Omental fat pad (tissue), 3 donors: ENCODE measurements at regions not wholly inside any gene's neighbourhood (a gene's known extent, or its start where the extent isn't known, plus 50 kb on each side); places are given as distances from the start of the nearest gene placed in this dataset.

Source experiments
- ATAC-seq: fragments of 150-250 bp; one replicate; pipeline ENCODE4 v1.9.1; 2016; ENCODE audit warnings: mild to moderate bottlenecking, moderate library complexity; ENCODE audit not compliant: low FRiP score
- DNase-seq: peaks from one replicate; pipeline ENCODE4 v3.0.0-alpha.2; 2019; ENCODE audit warnings: low spot score
- TF ChIP-seq, protein P1 (sequence below), 3 donors: fragments of 450-650 bp; IDR thresholded peaks; one replicate each; pipeline ENCODE4 v1.5.1; 2016 to 2017; ENCODE audit warnings: antibody characterized with exemption in 3 of 3, mild to moderate bottlenecking in 3 of 3, moderate library complexity in 2 of 3

DNA sequence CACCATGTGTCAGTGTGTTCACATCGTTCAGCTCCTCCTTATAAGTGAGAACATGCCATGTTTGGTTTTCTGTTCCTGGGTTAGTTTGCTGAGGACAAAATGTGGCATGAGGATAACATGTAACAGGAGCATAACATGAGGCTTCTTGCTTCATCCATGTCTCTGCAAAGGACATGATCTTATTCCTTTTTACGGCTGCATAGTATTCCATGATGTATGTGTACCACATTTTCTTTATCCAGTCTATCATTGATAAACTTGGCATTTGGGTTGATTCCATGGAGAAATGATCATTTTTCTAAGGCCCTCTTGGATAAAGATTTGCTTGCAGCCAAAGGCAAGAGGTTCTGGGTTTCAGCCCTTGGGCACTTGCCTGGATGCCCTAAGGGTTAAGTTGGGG lies 128.5 kb upstream of the ZEB1 start:
- DNase-seq (no peak), ATAC-seq (no peak)
- TF ChIP-seq, protein P1, sequence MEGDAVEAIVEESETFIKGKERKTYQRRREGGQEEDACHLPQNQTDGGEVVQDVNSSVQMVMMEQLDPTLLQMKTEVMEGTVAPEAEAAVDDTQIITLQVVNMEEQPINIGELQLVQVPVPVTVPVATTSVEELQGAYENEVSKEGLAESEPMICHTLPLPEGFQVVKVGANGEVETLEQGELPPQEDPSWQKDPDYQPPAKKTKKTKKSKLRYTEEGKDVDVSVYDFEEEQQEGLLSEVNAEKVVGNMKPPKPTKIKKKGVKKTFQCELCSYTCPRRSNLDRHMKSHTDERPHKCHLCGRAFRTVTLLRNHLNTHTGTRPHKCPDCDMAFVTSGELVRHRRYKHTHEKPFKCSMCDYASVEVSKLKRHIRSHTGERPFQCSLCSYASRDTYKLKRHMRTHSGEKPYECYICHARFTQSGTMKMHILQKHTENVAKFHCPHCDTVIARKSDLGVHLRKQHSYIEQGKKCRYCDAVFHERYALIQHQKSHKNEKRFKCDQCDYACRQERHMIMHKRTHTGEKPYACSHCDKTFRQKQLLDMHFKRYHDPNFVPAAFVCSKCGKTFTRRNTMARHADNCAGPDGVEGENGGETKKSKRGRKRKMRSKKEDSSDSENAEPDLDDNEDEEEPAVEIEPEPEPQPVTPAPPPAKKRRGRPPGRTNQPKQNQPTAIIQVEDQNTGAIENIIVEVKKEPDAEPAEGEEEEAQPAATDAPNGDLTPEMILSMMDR (IDR thresholded peaks at IDR 0.05): no peak

DNA sequence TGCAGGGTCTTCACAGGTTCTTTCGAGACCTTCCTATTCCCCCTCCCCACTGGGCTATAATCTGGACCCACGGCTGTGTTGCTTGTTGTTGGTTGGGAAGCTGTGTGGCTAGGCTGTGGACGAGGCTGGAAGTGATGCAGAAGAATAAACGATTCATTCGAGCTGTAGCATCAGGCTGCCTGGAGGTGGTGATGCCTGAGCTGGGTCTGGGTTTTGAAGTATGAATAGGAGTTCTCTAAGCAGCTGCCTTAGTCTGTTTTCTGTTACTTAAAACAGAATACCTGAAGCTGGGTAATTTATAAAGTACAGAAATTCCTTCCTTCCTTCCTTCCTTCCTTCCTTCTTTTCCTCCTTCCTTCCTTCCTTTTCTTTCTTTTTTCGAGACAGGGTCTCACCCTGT lies 126.5 kb upstream of the ZEB1 start:
- ATAC-seq (no peak), DNase-seq (no peak)
- TF ChIP-seq, protein P1 (IDR thresholded peaks at IDR 0.05): no peak

DNA sequence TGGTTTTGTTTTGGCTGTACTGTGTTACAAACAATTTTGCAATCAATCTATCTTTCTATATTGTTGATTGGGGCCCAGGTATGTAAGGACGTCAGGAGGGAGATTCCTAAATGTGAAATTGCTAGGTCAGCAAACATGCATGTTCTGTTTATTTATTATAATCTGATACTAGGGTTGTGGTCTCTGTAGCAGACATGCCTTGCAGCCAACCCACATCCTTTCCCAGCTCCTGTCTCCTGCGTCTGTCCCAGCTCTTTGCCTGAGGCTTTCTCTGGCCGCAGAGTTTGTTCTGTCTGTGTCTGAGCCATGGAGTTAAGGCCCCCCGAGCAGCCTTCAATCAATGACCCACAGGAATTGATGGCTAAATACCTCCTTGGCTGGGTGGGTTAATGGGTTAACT lies 124.0 kb upstream of the ZEB1 start:
- TF ChIP-seq, protein P1 (IDR thresholded peaks at IDR 0.05): no peak
- no peak for ATAC-seq
- no peak for DNase-seq

DNA sequence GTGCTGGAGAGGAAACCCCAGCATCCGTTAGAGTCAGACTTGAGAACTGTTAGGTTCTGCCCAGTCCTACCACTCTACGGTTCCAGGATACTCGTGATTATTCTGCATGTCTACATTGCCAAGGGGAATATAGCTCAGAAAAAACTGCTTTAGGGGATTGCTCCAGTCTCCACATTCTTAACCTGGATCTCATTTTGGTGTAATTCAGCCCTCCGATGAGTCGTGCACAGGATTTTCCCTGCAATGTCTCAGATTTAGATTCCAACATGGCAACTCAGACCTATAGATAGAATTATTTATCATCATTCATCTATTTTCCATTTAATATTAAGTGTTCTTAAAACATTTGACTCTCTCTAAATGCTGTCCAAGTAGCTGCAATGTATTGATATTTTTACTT lies 121.1 kb upstream of the ZEB1 start:
- TF ChIP-seq, protein P1 (IDR thresholded peaks at IDR 0.05): no peak
- ATAC-seq (no peak), DNase-seq (no peak)

DNA sequence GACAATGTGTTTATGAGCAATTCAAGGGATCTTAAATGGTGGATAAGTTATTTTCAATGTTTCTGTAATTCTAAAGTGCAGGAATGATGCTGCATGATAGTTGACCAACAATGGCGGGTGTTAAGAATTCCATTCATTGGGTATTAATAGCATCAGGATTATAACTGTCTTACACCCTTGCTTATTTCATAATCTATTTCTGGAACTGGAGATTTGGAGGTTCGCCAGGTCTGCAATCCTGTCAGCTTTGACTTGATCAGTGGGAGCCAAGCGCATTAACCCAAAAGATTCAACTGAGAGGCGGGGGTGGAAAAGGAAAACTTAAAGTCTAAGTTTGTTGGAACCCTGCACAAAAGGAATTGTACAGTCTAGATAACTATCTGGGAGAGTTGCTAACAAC lies 114.9 kb upstream of the ZEB1 start:
- ATAC-seq (no peak), DNase-seq (no peak)
- TF ChIP-seq, protein P1 (IDR thresholded peaks at IDR 0.05): no peak

DNA sequence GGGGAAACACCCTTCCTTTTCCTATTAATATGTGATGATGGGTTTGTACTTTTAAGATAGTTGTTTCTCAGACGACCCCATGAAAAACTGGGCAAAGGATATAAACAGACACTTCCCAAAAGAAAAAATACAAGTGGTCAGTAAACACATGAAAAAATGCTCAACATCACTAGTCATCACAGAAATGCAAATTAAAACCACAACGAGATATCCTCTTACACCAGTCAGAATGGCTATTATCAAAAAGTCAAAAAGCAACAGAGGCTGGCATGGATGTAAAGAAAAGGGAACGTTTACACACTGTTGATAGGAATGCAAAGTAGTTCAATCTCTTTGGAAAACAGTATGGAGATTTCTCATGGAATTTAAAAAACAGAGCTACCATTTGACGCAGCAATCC lies 111.4 kb upstream of the ZEB1 start:
- TF ChIP-seq, protein P1 (IDR thresholded peaks at IDR 0.05): no peak
- DNase-seq (no peak), ATAC-seq (no peak)

DNA sequence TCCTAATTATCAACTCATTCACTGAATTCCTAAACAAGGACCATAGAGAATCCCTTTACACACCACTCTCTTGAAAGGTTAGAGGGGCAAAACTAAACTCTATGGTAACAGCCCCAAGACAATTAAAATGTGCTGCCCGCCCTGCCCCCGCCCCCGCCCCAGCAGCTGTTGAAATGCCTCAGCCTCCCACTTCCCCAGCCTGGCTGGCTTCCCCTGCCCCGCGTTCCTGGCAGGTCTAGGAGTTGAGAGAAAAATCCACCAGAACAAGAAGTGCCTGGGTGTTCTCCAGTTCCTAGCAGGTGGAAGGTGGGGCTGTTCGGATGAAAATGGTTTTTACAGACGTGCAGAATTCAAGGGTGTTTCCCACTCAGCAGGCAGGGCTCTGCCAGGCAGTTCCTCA lies 109.5 kb upstream of the ZEB1 start:
- no peak for ATAC-seq
- no peak for DNase-seq
- TF ChIP-seq, protein P1 (IDR thresholded peaks at IDR 0.05): no peak
